GDM1 (cell line): ENCODE measurements at regions not wholly inside any gene's neighbourhood (a gene's known extent, or its start where the extent isn't known, plus 50 kb on each side); places are given as distances from the start of the nearest gene placed in this dataset.
"Not testable (repeated sequence)": the region's sequence is repeated elsewhere in the genome, so short reads cannot be mapped to it uniquely, and the experiment has no call there.

Source experiments
- DNase-seq: peaks from one replicate; lab custom pipeline; 2025; lab: John Stamatoyannopoulos, UW

DNA sequence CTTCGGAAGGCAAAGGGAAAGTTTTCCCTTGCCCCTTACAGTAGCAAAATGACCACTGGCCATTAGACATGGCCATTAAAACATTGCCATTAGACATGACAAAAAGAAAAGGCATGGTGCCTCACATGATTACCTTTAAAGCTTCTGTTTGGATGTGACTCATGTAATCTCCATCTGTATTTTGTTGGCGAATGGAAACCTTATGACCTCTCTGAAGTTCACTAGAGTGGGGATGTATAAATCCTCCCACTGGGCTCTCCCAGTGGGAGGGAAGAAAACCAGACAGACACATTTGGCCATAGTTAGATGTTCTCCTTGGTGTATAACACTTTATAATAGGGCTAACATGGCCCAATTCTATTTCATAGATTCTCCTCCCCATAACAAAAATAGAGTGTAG, 152.6 kb downstream of the MAGEB17 start:
- DNase-seq = no peak

DNA sequence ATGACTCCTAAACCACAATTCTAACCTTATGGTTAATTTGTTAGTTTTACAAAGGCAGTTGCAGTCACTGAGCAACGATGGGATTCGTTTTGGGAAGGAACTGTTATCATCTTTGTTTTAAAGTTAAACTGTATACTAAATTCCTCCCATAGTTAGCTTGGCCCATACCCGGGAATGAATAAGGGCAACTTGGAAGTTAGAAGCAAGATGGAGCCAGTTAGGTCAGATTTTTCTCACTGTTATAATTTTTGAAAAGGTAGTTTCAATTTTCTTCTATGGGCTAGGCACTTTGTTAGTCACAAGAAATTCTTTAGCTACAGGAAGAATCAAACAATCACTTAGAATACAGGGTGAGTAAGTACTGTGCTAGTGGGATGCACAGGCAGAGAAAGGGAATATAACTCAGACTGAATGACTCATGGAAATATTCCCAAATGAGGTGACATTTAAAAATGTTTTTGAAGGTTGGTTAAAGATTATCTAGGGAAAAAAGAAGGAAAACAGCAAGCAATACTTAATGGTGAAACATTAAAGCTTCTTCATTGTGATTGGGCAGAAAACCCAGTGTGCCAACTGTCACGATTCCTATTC, 153.6 kb downstream of the MAGEB17 start:
- DNase-seq = no peak

GRCh38 chrX:16333453-16333852, 166.2 kb downstream of the MAGEB17 start:
- no peak for DNase-seq

DNA sequence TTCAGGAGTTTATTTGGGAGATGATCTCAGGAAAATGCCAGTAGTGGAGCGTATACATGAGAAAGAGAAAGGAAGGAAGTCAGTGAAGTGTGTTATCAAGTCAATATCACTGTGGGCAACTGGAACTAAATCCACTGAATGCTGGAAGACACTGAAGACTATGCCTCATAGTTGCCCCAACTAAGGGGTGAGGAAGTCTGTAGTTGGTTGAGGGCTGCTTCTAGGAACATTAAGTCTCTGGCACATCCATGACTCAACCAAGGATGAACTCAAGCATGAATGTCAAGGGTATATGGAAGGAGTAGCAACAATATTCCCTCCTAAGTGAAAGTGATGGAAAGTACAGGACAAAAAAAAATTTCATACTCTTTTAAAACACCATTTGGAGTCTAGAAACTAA, 167.9 kb downstream of the MAGEB17 start:
- no peak for DNase-seq

GRCh38 chrX:16347968-16348670, 180.8 kb downstream of the MAGEB17 start:
- no peak for DNase-seq

- DNase-seq = no peak
Observed at GRCh38 chrX:16357902-16358301, 190.6 kb downstream of the MAGEB17 start.

GRCh38 chrX:16360056-16360455, 192.8 kb downstream of the MAGEB17 start:
- not testable (repeated sequence) for DNase-seq

- no peak for DNase-seq
Observed at GRCh38 chrX:16368696-16369095, 201.4 kb downstream of the MAGEB17 start.

GRCh38 chrX:16376056-16376455, 208.8 kb downstream of the MAGEB17 start:
- DNase-seq = no peak

- DNase-seq = no peak
Observed at GRCh38 chrX:16386126-16386525, 218.8 kb downstream of the MAGEB17 start.

- DNase-seq = no peak
Observed at GRCh38 chrX:16392597-16392996, 225.3 kb downstream of the MAGEB17 start.

- DNase-seq = no peak
Observed at GRCh38 chrX:16394290-16394689, 227.0 kb downstream of the MAGEB17 start.

DNA sequence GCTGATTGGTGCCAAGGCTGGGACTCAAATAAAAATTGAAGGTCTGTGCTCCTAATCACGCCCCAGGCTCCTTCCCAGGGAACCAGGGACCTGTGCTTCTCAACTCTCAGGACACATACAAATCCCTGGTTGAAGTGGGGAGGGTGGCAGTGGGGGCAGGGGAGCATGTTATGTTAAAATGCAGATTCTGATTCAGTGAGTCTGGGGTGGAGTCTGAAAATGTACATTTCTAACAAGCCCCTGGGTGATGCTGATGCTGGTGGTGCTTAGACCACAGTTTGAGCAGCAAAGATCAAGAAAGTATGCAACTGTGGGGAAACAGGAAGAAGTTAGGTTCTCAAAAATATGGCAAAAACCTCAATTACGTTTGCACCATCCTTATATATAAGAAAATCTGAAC, 236.5 kb downstream of the MAGEB17 start:
- no peak for DNase-seq

DNA sequence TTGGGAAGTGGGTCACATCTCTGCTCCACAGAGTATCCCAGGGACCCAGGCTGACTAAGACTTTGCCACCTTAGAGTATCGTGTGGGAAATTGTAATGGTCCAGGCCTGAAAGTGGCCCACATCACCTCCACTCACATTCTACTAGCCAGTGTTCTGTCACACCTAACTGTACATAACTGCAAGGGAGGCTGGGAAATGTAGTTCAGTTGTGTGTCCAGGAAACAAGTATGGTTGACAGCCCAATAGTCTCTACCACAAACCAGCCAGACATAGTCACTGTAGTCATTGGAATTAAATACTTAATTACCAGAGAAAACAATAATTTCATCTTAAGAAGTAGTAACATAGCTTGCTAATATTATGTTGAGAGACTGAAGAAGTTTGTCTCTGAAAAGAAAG, 233.4 kb upstream of the S100G start:
- DNase-seq = no peak

GRCh38 chrX:16418650-16419049, 231.3 kb upstream of the S100G start:
- no peak for DNase-seq

DNA sequence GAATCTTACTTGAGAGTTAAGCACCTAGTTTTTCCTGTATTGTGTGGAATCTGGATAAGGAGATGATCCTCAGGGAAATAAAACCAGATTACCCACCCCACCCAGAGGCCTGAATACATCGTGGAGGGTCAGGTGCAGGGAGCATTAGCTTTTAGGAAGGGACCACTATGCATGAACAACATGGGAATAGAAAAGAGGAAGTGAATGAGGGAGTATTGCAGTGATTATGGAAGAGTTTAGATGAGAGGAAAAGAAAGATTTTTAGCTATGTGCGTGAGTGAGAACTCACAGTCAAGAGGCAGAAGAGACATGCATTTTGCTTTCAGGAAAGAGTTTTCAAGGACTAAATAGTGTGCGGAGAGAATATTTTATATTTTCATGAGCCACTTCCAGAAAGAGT, 222.3 kb upstream of the S100G start:
- no peak for DNase-seq

DNA sequence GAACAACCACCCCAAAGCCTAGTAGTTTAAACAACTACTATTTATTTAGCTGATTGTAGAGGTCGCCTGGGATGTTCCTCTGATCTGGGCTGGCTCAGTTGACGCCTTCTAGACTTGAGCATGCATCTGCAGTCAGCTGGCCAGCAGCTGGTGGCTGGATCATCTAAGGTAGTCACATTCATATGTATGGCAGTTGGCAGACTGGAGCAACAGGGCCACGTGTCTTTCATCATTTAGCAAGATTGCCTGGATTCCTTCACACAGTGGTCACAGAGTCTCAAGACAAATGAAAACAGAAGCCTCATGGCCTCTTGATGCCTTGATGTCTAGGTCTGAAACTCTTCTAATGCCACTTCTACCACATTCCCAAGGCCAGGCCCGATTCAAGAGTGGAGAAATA, 220.6 kb upstream of the S100G start:
- no peak for DNase-seq

- no peak for DNase-seq
Observed at GRCh38 chrX:16431266-16431665, 218.7 kb upstream of the S100G start.

GRCh38 chrX:16433021-16433420, 216.9 kb upstream of the S100G start:
- no peak for DNase-seq

GRCh38 chrX:16435399-16435986, 214.5 kb upstream of the S100G start:
- no peak for DNase-seq

- peak; percentile 43 for DNase-seq
Observed at GRCh38 chrX:16436348-16437188, 213.4 kb upstream of the S100G start.

DNA sequence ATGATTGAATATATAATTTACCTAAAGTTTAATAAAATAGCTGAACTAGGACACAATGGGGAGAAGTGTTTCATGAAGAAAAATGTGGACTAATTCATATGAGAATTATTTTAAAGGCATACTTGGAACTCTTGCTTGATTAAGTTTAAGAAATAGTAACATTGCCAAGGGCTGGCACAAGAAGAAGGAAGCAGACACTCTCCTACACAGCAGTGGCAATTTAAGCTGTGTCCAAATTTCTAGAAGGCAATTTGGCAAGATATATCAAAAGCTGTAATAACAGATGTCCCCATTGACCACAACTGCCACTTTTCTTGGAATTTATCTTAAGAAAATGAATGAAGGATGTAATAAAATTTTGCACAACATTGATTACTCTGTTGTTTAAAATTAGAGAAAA, 209.5 kb upstream of the S100G start:
- DNase-seq = no peak

DNA sequence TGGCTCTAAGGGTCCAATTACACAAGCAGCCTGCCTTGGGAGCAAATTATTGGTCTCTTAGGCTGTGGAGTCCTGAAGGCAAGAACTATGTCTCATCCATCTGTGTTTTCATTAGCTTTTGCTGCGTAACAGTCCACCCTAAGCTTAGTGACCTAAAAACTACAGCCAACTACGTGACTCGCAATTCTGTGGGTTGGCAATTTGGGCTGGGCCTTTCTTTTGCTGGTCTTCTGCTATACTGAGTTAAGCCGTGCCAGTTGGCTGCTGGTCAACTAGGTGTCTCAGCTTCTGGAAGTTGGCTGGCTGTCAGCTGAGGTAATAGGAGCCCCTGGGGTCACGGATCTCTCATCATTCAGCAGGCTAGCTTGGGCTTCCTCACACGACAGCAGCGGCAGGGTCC, 205.6 kb upstream of the S100G start:
- DNase-seq = no peak
